ENCODE measurements at regions not wholly inside any gene's neighbourhood (a gene's known extent, or its start where the extent isn't known, plus 50 kb on each side); places are given as distances from the start of the nearest gene placed in this dataset.
A peak's percentile ranks its signal among the peaks of the same experiment; 100 is the strongest.

DNA sequence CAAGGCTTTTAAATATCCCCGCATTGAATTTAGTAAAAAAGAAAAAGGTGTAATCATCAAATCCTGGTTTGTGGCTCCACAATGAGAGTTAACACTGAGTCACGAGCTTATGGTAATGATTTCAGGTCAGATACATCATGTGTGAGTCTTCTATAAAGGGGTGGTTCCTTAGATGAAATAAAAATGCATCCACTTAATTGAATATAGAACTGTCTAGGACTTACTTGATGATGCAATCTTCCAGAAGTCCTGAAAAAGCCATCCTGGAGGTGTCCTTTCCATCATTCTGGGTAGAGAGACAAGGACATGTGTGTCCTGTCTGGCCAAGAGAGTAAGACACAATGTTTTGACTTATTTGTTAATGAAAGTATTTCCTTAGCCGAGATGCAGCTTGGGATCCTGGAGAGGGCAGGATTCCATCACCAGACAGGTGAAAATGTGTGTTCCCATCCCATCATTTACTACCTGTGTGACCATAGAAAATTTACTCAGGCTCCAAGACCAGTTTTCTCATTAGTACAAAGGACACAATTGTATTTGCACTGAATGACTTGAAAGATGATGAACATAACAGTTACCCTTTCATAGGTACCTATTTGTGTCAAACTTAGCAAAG lies 1539.8 kb upstream of the PIK3C3 start:
- Histone ChIP-seq H4K20me1 (ENCODE audit: insufficient read depth, low read length) (no peaks in the 10 kb centered on the region), H2AFZ (ENCODE audit: low read depth, low read length) (no peak overlapping the region), H3K27ac (ENCODE audit: low read depth, low read length) (no peak overlapping the region), H3K4me2 (ENCODE audit: low read length) (no peak overlapping the region), H3K9me3 (ENCODE audit: insufficient read depth, low read depth, low read length) (no peaks in the 10 kb centered on the region), H3K36me3 (ENCODE audit: insufficient read depth, low read length) (no peaks in the 10 kb centered on the region), H3K27me3 (ENCODE audit: insufficient read depth, low read length) (no peaks in the 10 kb centered on the region), H3K4me1 (ENCODE audit: insufficient read depth, low read length) (peaks cover 3% of the 10 kb centered on the region), H3K9ac (ENCODE audit: low read length) (no peak overlapping the region), H3K79me2 (ENCODE audit: insufficient read depth, low read length) (no peaks in the 10 kb centered on the region), H3K4me3 (ENCODE audit: insufficient read depth, low read depth, low read length) (no peak overlapping the region)
- Mint-ChIP-seq H3K4me1 (ENCODE audit: low read depth, unreplicated experiment) (peaks cover 9% of the 10 kb centered on the region), H3K27me3 (ENCODE audit: low read depth, unreplicated experiment) (no peaks in the 10 kb centered on the region), H3K36me3 (ENCODE audit: low read depth, unreplicated experiment) (no peaks in the 10 kb centered on the region), H3K27ac (ENCODE audit: unreplicated experiment) (no peak overlapping the region), H3K4me3 (ENCODE audit: unreplicated experiment) (no peak overlapping the region), H3K9me3 (ENCODE audit: unreplicated experiment) (no peaks in the 10 kb centered on the region)
- DNase-seq (ENCODE audit: low read depth) (no peak), FAIRE-seq (no peak)
- TF ChIP-seq, protein P1, sequence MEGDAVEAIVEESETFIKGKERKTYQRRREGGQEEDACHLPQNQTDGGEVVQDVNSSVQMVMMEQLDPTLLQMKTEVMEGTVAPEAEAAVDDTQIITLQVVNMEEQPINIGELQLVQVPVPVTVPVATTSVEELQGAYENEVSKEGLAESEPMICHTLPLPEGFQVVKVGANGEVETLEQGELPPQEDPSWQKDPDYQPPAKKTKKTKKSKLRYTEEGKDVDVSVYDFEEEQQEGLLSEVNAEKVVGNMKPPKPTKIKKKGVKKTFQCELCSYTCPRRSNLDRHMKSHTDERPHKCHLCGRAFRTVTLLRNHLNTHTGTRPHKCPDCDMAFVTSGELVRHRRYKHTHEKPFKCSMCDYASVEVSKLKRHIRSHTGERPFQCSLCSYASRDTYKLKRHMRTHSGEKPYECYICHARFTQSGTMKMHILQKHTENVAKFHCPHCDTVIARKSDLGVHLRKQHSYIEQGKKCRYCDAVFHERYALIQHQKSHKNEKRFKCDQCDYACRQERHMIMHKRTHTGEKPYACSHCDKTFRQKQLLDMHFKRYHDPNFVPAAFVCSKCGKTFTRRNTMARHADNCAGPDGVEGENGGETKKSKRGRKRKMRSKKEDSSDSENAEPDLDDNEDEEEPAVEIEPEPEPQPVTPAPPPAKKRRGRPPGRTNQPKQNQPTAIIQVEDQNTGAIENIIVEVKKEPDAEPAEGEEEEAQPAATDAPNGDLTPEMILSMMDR (IDR thresholded peaks at IDR 0.05; ENCODE audit: insufficient read depth, low read depth, low read length), result no peak

DNA sequence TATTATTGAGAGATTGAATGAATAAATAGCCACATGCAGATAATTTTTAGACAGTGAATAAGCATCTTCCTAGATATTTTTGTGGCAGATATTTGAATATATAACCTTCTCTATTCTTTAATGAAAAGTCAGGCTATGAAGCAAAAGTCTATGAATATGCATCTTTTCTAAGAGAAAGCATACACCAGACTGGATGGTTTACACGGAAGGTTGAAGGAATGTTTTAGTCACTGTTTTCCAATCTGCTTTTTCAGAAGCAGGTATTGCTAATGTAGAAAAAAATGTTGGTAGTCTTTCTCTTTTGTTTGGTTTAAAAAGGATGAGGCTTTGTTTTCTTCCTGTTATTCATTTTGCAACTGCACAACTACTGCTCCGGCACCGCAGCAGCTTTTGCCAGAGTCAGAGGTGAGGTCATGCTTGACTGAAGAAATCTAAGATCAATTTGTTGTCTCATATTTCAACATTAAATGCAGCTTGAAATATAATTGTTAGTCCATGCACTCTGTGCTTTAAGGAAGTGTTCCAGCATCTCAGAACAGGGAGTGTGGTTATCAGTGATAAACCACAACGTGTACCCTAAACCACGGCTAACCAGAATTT lies 1540.8 kb upstream of the PIK3C3 start:
- Histone ChIP-seq H3K9me3 (ENCODE audit: insufficient read depth, low read depth, low read length) (no peaks in the 10 kb centered on the region), H3K79me2 (ENCODE audit: insufficient read depth, low read length) (no peaks in the 10 kb centered on the region), H4K20me1 (ENCODE audit: insufficient read depth, low read length) (no peaks in the 10 kb centered on the region), H2AFZ (ENCODE audit: low read depth, low read length) (no peak overlapping the region), H3K27ac (ENCODE audit: low read depth, low read length) (no peak overlapping the region), H3K4me1 (ENCODE audit: insufficient read depth, low read length) (peaks cover 3% of the 10 kb centered on the region), H3K4me3 (ENCODE audit: insufficient read depth, low read depth, low read length) (no peak overlapping the region), H3K36me3 (ENCODE audit: insufficient read depth, low read length) (no peaks in the 10 kb centered on the region), H3K4me2 (ENCODE audit: low read length) (peak overlapping the region; percentile 36), H3K9ac (ENCODE audit: low read length) (peak overlapping the region; percentile 1), H3K27me3 (ENCODE audit: insufficient read depth, low read length) (no peaks in the 10 kb centered on the region)
- Mint-ChIP-seq H3K9me3 (ENCODE audit: unreplicated experiment) (no peaks in the 10 kb centered on the region), H3K27me3 (ENCODE audit: low read depth, unreplicated experiment) (no peaks in the 10 kb centered on the region), H3K27ac (ENCODE audit: unreplicated experiment) (peak overlapping the region; percentile 1), H3K4me3 (ENCODE audit: unreplicated experiment) (no peak overlapping the region), H3K4me1 (ENCODE audit: low read depth, unreplicated experiment) (peaks cover 9% of the 10 kb centered on the region), H3K36me3 (ENCODE audit: low read depth, unreplicated experiment) (no peaks in the 10 kb centered on the region)
- peak; percentile 33 for DNase-seq (ENCODE audit: low read depth)
- TF ChIP-seq, protein P1 (IDR thresholded peaks at IDR 0.05; ENCODE audit: insufficient read depth, low read depth, low read length), result no peak
- no peak for TF ChIP-seq EZH2 (IDR thresholded peaks at IDR 0.05; ENCODE audit: insufficient read depth, low read length)
- no peak for FAIRE-seq

DNA sequence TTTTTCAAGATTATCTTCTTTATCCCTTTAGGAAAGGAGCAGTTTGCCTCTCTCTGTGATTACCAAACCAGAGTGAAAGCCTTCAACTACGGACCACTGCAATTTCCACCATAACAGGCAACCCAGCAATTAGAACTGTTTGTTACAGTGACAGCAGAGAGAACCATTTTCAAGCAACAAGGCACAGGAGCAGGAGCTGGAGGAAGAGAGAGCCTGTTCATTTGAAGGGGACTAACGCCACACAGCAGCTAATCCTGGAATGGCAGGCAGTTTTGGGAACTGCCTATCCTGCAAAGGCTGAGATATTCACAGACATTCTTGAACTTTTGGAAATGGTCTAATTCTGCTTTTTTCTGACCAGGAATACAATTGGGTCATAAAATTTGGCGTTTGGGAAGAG lies 1541.9 kb upstream of the PIK3C3 start:
- no peak overlapping the region for H3K4me3 Mint-ChIP-seq (ENCODE audit: unreplicated experiment)
- H3K36me3 Mint-ChIP-seq (ENCODE audit: low read depth, unreplicated experiment), result no peaks in the 10 kb centered on the region

More for the DNA sequence above, 1541.9 kb upstream of the PIK3C3 start:
- DNase-seq (ENCODE audit: low read depth), result peak; percentile 14
- no peaks in the 10 kb centered on the region for H3K36me3 ChIP-seq (ENCODE audit: insufficient read depth, low read length)
- H3K27ac ChIP-seq (ENCODE audit: low read depth, low read length), result no peak overlapping the region
- no peak for TF ChIP-seq EZH2 (IDR thresholded peaks at IDR 0.05; ENCODE audit: insufficient read depth, low read length)
- TF ChIP-seq, protein P1 (IDR thresholded peaks at IDR 0.05; ENCODE audit: insufficient read depth, low read depth, low read length), result peak; percentile 44
- no peaks in the 10 kb centered on the region for H3K9me3 ChIP-seq (ENCODE audit: insufficient read depth, low read depth, low read length)
- H3K4me3 ChIP-seq (ENCODE audit: insufficient read depth, low read depth, low read length), result no peak overlapping the region
- no peaks in the 10 kb centered on the region for H3K27me3 Mint-ChIP-seq (ENCODE audit: low read depth, unreplicated experiment)
- H3K4me1 ChIP-seq (ENCODE audit: insufficient read depth, low read length), result peaks cover 3% of the 10 kb centered on the region
- H2AFZ ChIP-seq (ENCODE audit: low read depth, low read length), result no peak overlapping the region
- peaks cover 9% of the 10 kb centered on the region for H3K4me1 Mint-ChIP-seq (ENCODE audit: low read depth, unreplicated experiment)
- H3K9me3 Mint-ChIP-seq (ENCODE audit: unreplicated experiment), result no peaks in the 10 kb centered on the region
- H3K27ac Mint-ChIP-seq (ENCODE audit: unreplicated experiment), result no peak overlapping the region
- H4K20me1 ChIP-seq (ENCODE audit: insufficient read depth, low read length), result no peaks in the 10 kb centered on the region
- no peak for FAIRE-seq
- no peaks in the 10 kb centered on the region for H3K79me2 ChIP-seq (ENCODE audit: insufficient read depth, low read length)
- H3K9ac ChIP-seq (ENCODE audit: low read length), result no peak overlapping the region
- H3K4me2 ChIP-seq (ENCODE audit: low read length), result no peak overlapping the region
- no peaks in the 10 kb centered on the region for H3K27me3 ChIP-seq (ENCODE audit: insufficient read depth, low read length)
